HepG2 (cell line): ENCODE measurements at regions not wholly inside any gene's neighbourhood (a gene's known extent, or its start where the extent isn't known, plus 50 kb on each side); places are given as distances from the start of the nearest gene placed in this dataset.

ENCODE experiments used
- ATAC-seq: fragments of 200-7000 bp; cut with Tn5 transposase; 3 replicates; pipeline ENCODE4 v1.9.1; 2020; ENCODE audit warnings: mild to moderate bottlenecking, moderate library complexity
- BruUV-seq: library from RNA; stranded (reverse); fragments of 400-500 nt; replicated peaks from 2 replicates; lab custom pipeline; 2021; lab: Mats Ljungman, UMichigan
- CTCF ChIA-PET: fragments of 300-600 bp; formaldehyde crosslinking; extraction: SDS; loops from one replicate; lab custom pipeline; 2021; ENCODE audit warnings: low total read pairs, inconsistent platforms, low intra/inter-chr PET ratio; lab: Yijun Ruan, JAX
- POLR2A ChIA-PET: fragments of 350-600 bp; sonication (Branson Sonifier 250); formaldehyde crosslinking; loops from one replicate; lab custom pipeline; 2020; ENCODE audit warnings: antibody characterized with exemption, inconsistent platforms; lab: Yijun Ruan, JAX
- DNase-seq: peaks from one replicate; pipeline ENCODE4 v3.0.0-alpha.2; 2015; ENCODE audit warnings: low spot score
- FAIRE-seq: peaks from 3 replicates; lab custom pipeline; 2011; peaks lifted over from hg19 to GRCh38; lab: Jason Lieb, UNC
- H2AFZ ChIP-seq: one replicate; pipeline ENCODE4 v1.6.1; 2011; ENCODE audit warnings: low read length, inconsistent platforms
- H3K27ac ChIP-seq: fragments of 300-600 bp; 3 replicates; pipeline ENCODE4 v1.8.0; 2011; ENCODE audit warnings: mixed run types, mild to moderate bottlenecking, mixed read lengths, low read length, inconsistent platforms; ENCODE audit not compliant: insufficient read depth; ENCODE audit errors: extremely low read length
- H3K27me3 ChIP-seq, 2 experiments: fragments of 200-600 bp in 1 of 2; 2 replicates in 1 of 2; 3 replicates in 1 of 2; pipeline versions ENCODE4 v1.6.0 to v1.8.0; 2011; ENCODE audit warnings: low read length in 2 of 2, mild to moderate bottlenecking in 2 of 2, moderate library complexity in 2 of 2, inconsistent platforms in 1 of 2; ENCODE audit not compliant: insufficient read depth in 2 of 2, control insufficient read depth in 1 of 2
- H3K36me3 ChIP-seq, 2 experiments: fragments of 200-600 bp in 1 of 2; replicated peaks in 1 of 2; 2 replicates in 1 of 2; 3 replicates in 1 of 2; pipeline versions ENCODE4 v1.5.1 to v1.8.0; 2011; ENCODE audit warnings: low read length in 2 of 2, inconsistent platforms in 1 of 2; ENCODE audit not compliant: insufficient read depth in 2 of 2, control insufficient read depth in 1 of 2
- H3K4me1 ChIP-seq: 2 replicates; pipeline ENCODE4 v1.5.1; 2012; ENCODE audit warnings: low read length, inconsistent platforms; ENCODE audit not compliant: insufficient read depth
- H3K4me2 ChIP-seq: 2 replicates; pipeline ENCODE4 v1.6.0; 2011; ENCODE audit warnings: low read depth, low read length, inconsistent platforms
- H3K4me3 ChIP-seq, 3 experiments: fragments of 200-600 bp in 1 of 3; sonication (generic), shearing (Covaris generic) in 1 of 3; replicated peaks in 1 of 3; 2 replicates each; pipeline ENCODE4 v1.5.1; 2011 to 2016; ENCODE audit warnings: low read length in 3 of 3, inconsistent platforms in 2 of 3, low read depth in 2 of 3, mild to moderate bottlenecking in 2 of 3, control low read depth in 1 of 3, mixed read lengths in 1 of 3; ENCODE audit not compliant: insufficient read depth in 1 of 3
- H3K79me2 ChIP-seq: one replicate; pipeline ENCODE4 v1.6.1; 2011; ENCODE audit warnings: low read length, inconsistent platforms; ENCODE audit not compliant: insufficient read depth
- H3K9ac ChIP-seq: 2 replicates; pipeline ENCODE4 v1.6.0; 2011; ENCODE audit warnings: mild to moderate bottlenecking, low read depth, low read length, inconsistent platforms; ENCODE audit not compliant: insufficient read depth
- H3K9me3 ChIP-seq: 2 replicates; pipeline ENCODE4 v1.5.1; 2012; ENCODE audit warnings: mild to moderate bottlenecking, low read length
- H4K20me1 ChIP-seq: 2 replicates; pipeline ENCODE4 v1.6.0; 2011; ENCODE audit warnings: inconsistent platforms, mild to moderate bottlenecking, low read length, moderate library complexity; ENCODE audit not compliant: insufficient read depth
- ATRX ChIP-seq: sonication (generic); formaldehyde crosslinking; IDR thresholded peaks from 2 replicates; pipeline ENCODE4 v1.4.0; 2020; ENCODE audit warnings: missing genetic modification reagents, borderline replicate concordance
- MLX ChIP-seq: IDR thresholded peaks from 2 replicates; pipeline ENCODE4 v1.6.1; 2016
- NFRKB ChIP-seq: fragments of 450-650 bp; IDR thresholded peaks from 2 replicates; pipeline ENCODE4 v1.6.1; 2017
- PLRG1 ChIP-seq: fragments of 450-650 bp; conservative IDR thresholded peaks from 2 replicates; pipeline ENCODE4 v1.6.1; 2016
- SALL1 ChIP-seq: sonication (generic); formaldehyde crosslinking; IDR thresholded peaks from 2 replicates; pipeline ENCODE4 v1.8.0; 2022; ENCODE audit warnings: mild to moderate bottlenecking, missing genetic modification reagents
- USF2 ChIP-seq, 2 experiments: sonication (generic) in 1 of 2; formaldehyde crosslinking in 1 of 2; IDR thresholded peaks; 2 replicates each; pipeline versions ENCODE4 v1.5.1 to v1.6.1; 2011 to 2020; ENCODE audit warnings: borderline replicate concordance in 1 of 2, low read depth in 1 of 2, low read length in 1 of 2, mild to moderate bottlenecking in 1 of 2, missing genetic modification reagents in 1 of 2, moderate library complexity in 1 of 2
- ZBTB7B ChIP-seq: sonication (generic); formaldehyde crosslinking; IDR thresholded peaks from 2 replicates; pipeline ENCODE4 v1.4.0; 2020; ENCODE audit warnings: missing genetic modification reagents
- ZKSCAN8 ChIP-seq: IDR thresholded peaks from 2 replicates; pipeline ENCODE4 v1.6.1; 2016; ENCODE audit warnings: borderline replicate concordance, missing genetic modification reagents, missing compliant biosample characterization
- ZNF142 ChIP-seq: sonication (generic); formaldehyde crosslinking; IDR thresholded peaks from 2 replicates; pipeline ENCODE4 v1.4.0; 2020; ENCODE audit warnings: missing genetic modification reagents
- ZNF264 ChIP-seq: sonication (generic); formaldehyde crosslinking; IDR thresholded peaks from 2 replicates; pipeline ENCODE4 v1.4.0; 2020; ENCODE audit warnings: missing genetic modification reagents
- ZNF326 ChIP-seq: sonication (generic); formaldehyde crosslinking; IDR thresholded peaks from 2 replicates; pipeline ENCODE4 v1.4.0; 2020; ENCODE audit warnings: missing genetic modification reagents, borderline replicate concordance
- ZNF510 ChIP-seq: sonication (generic); formaldehyde crosslinking; IDR thresholded peaks from 2 replicates; pipeline ENCODE4 v1.4.0; 2020; ENCODE audit warnings: low read depth, mild to moderate bottlenecking, missing genetic modification reagents
- ZNF713 ChIP-seq: sonication (generic); formaldehyde crosslinking; IDR thresholded peaks from 2 replicates; pipeline ENCODE4 v1.4.0; 2020; ENCODE audit warnings: mild to moderate bottlenecking, missing genetic modification reagents
- in situ Hi-C: cut with HindIII; loops from 2 replicates; pipeline ENCODE4 v1.10.0; 2017; ENCODE audit warnings: low pct_unique_long_range_greater_than_20kb; ENCODE audit not compliant: extremely low pct_ligation_motif_present
- intact Hi-C: fragments of 100-400 bp; cut with micrococcal nuclease; formaldehyde crosslinking; loops from one replicate; pipeline ENCODE4 v1.10.0; 2022; ENCODE audit not compliant: unreplicated experiment

GRCh38 chr21:25281134-25281533 is 326.1 kb downstream of the MRPL39 start:
- ChIA-PET POLR2A (no interaction called here), CTCF (no interaction called here)
- H3K4me1 ChIP-seq, result no peaks in the 10 kb centered on the region
- no peak overlapping the region for H3K27ac ChIP-seq
- no peak overlapping the region for H3K9ac ChIP-seq
- no TSS peak for BruUV-seq
- H3K36me3 ChIP-seq, result no peaks in the 10 kb centered on the region
- no peak overlapping the region for H3K4me2 ChIP-seq
- in situ Hi-C loops, result no loop called here
- no peak overlapping the region for H2AFZ ChIP-seq
- FAIRE-seq (no peak), ATAC-seq (no peak), DNase-seq (no peak)
- H3K79me2 ChIP-seq, result no peaks in the 10 kb centered on the region
- H3K9me3 ChIP-seq, result peaks cover 80% of the 10 kb centered on the region
- no peaks in the 10 kb centered on the region for H4K20me1 ChIP-seq
- TF ChIP-seq ZNF510 (CRISPR knock-in tag) (no peak), MLX (no peak), ZNF326 (CRISPR knock-in tag) (no peak), ZBTB7B (no peak), USF2 (IDR thresholded peaks at IDR 0.05; ENCODE audit: low read depth, low read length) (no peak), USF2 (CRISPR knock-in tag; IDR thresholded peaks at IDR 0.05; ENCODE audit: borderline replicate concordance) (no peak), PLRG1 (no peak), ATRX (CRISPR knock-in tag) (no peak), ZKSCAN8 (CRISPR knock-in tag) (no peak), NFRKB (no peak), ZNF713 (no peak), SALL1 (CRISPR knock-in tag) (no peak), ZNF142 (no peak), ZNF264 (CRISPR knock-in tag) (no peak)
- intact Hi-C loops, result loop anchor here (5.0 kb wide), 1 partner anchor 106 kb away; no protein-coding TSS in a partner anchor
- no peaks in the 10 kb centered on the region; a peak in 1 of 5 replicates for H3K27me3 ChIP-seq
- no peak overlapping the region for H3K4me3 ChIP-seq
